ENCODE measurements at regions not wholly inside any gene's neighbourhood (a gene's known extent, or its start where the extent isn't known, plus 50 kb on each side); places are given as distances from the start of the nearest gene placed in this dataset.

DNA sequence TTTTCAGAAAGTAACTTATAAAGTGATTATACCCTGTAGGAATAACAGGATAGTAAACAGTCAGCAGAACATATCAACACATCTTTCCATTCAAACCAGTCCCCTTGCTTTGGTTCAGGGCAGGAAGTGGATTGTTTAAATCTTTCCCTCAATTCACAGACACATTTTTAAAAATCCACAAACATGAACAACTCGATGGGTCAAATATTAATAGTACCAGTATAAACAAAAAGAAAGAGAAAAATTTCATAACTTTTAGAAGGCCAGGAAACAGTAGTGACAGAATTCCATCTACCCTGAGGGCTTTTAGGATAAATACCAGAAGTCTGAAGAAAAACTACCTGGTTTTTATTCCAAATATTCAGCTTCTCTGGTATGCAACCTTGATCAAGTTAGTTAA, 1072.8 kb upstream of the PABPC4L start:
- TF ChIP-seq TAF1 (IDR thresholded peaks at IDR 0.05; ENCODE audit: low read depth) (no peak), YY1 (IDR thresholded peaks at IDR 0.05; ENCODE audit: low read depth) (no peak), EP300 (IDR thresholded peaks at IDR 0.05; ENCODE audit: borderline replicate concordance) (no peak), CEBPB (IDR thresholded peaks at IDR 0.05) (no peak), CREB1 (IDR thresholded peaks at IDR 0.05; ENCODE audit: low read depth) (no peak), FOXM1 (IDR thresholded peaks at IDR 0.05; ENCODE audit: borderline replicate concordance, low read depth) (no peak), RAD21 (IDR thresholded peaks at IDR 0.05; ENCODE audit: low read depth) (no peak), NFIC (IDR thresholded peaks at IDR 0.05) (no peak), EGR1 (IDR thresholded peaks at IDR 0.05) (no peak), ZBTB7A (IDR thresholded peaks at IDR 0.05; ENCODE audit: low read depth) (no peak)
- TF ChIP-seq, protein P1, sequence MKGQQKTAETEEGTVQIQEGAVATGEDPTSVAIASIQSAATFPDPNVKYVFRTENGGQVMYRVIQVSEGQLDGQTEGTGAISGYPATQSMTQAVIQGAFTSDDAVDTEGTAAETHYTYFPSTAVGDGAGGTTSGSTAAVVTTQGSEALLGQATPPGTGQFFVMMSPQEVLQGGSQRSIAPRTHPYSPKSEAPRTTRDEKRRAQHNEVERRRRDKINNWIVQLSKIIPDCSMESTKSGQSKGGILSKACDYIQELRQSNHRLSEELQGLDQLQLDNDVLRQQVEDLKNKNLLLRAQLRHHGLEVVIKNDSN (IDR thresholded peaks at IDR 0.05) = no peak
- TF ChIP-seq, protein P2, sequence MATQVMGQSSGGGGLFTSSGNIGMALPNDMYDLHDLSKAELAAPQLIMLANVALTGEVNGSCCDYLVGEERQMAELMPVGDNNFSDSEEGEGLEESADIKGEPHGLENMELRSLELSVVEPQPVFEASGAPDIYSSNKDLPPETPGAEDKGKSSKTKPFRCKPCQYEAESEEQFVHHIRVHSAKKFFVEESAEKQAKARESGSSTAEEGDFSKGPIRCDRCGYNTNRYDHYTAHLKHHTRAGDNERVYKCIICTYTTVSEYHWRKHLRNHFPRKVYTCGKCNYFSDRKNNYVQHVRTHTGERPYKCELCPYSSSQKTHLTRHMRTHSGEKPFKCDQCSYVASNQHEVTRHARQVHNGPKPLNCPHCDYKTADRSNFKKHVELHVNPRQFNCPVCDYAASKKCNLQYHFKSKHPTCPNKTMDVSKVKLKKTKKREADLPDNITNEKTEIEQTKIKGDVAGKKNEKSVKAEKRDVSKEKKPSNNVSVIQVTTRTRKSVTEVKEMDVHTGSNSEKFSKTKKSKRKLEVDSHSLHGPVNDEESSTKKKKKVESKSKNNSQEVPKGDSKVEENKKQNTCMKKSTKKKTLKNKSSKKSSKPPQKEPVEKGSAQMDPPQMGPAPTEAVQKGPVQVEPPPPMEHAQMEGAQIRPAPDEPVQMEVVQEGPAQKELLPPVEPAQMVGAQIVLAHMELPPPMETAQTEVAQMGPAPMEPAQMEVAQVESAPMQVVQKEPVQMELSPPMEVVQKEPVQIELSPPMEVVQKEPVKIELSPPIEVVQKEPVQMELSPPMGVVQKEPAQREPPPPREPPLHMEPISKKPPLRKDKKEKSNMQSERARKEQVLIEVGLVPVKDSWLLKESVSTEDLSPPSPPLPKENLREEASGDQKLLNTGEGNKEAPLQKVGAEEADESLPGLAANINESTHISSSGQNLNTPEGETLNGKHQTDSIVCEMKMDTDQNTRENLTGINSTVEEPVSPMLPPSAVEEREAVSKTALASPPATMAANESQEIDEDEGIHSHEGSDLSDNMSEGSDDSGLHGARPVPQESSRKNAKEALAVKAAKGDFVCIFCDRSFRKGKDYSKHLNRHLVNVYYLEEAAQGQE (IDR thresholded peaks at IDR 0.05; ENCODE audit: low read depth) = no peak
- TF ChIP-seq, protein P3, sequence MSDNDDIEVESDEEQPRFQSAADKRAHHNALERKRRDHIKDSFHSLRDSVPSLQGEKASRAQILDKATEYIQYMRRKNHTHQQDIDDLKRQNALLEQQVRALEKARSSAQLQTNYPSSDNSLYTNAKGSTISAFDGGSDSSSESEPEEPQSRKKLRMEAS (IDR thresholded peaks at IDR 0.05) = no peak
